AG08396 (cell line): ENCODE measurements at regions not wholly inside any gene's neighbourhood (a gene's known extent, or its start where the extent isn't known, plus 50 kb on each side); places are given as distances from the start of the nearest gene placed in this dataset.
"Not testable (repeated sequence)": the region's sequence is repeated elsewhere in the genome, so short reads cannot be mapped to it uniquely, and the experiment has no call there.

Experiments
- DNase-seq: peaks from one replicate; pipeline ENCODE4 v3.0.0; 2012; ENCODE audit warnings: low spot score, mixed read lengths

GRCh38 chr5:29161399-29162291 is 2031.8 kb upstream of the CDH6 start:
- no peak for DNase-seq

- DNase-seq = no peak
Measured at GRCh38 chr5:29157975-29158374, 2035.5 kb upstream of the CDH6 start.

GRCh38 chr5:29150840-29151239 is 2042.6 kb upstream of the CDH6 start:
- no peak for DNase-seq

GRCh38 chr5:29148581-29148980 is 2044.9 kb upstream of the CDH6 start:
- no peak for DNase-seq

GRCh38 chr5:29148073-29148472 is 2045.4 kb upstream of the CDH6 start:
- no peak for DNase-seq

- no peak for DNase-seq
Measured at GRCh38 chr5:29143266-29143665, 2050.2 kb upstream of the CDH6 start.

- DNase-seq = no peak
Measured at GRCh38 chr5:29134418-29134817, 2059.1 kb upstream of the CDH6 start.

- DNase-seq = no peak
Measured at GRCh38 chr5:29131285-29131684, 2062.2 kb upstream of the CDH6 start.

- no peak for DNase-seq
Measured at GRCh38 chr5:29130786-29131185, 2062.7 kb upstream of the CDH6 start.

- DNase-seq = not testable (repeated sequence)
Measured at GRCh38 chr5:29127524-29128156, 2065.8 kb upstream of the CDH6 start.

- not testable (repeated sequence) for DNase-seq
Measured at GRCh38 chr5:29126462-29126861, 2067.0 kb upstream of the CDH6 start.

- no peak for DNase-seq
Measured at GRCh38 chr5:29122306-29122705, 2071.2 kb upstream of the CDH6 start.

GRCh38 chr5:29114331-29114768 is 2076.0 kb upstream of the CDH9 start:
- no peak for DNase-seq

- DNase-seq = no peak
Measured at GRCh38 chr5:29113516-29113915, 2075.1 kb upstream of the CDH9 start.

GRCh38 chr5:29099585-29099984 is 2061.2 kb upstream of the CDH9 start:
- no peak for DNase-seq

- no peak for DNase-seq
Measured at GRCh38 chr5:29089591-29090130, 2051.3 kb upstream of the CDH9 start.

GRCh38 chr5:29085142-29085541 is 2046.8 kb upstream of the CDH9 start:
- DNase-seq = no peak

- no peak for DNase-seq
Measured at GRCh38 chr5:29079771-29080170, 2041.4 kb upstream of the CDH9 start.

GRCh38 chr5:29077451-29077850 is 2039.1 kb upstream of the CDH9 start:
- DNase-seq = no peak

GRCh38 chr5:29069104-29069402 is 2030.7 kb upstream of the CDH9 start:
- DNase-seq = no peak

- no peak for DNase-seq
Measured at GRCh38 chr5:29061381-29061780, 2023.0 kb upstream of the CDH9 start.

GRCh38 chr5:29054694-29055093 is 2016.3 kb upstream of the CDH9 start:
- no peak for DNase-seq

GRCh38 chr5:29054282-29054681 is 2015.9 kb upstream of the CDH9 start:
- DNase-seq = no peak
